GM20000 (cell line): ENCODE measurements at regions not wholly inside any gene's neighbourhood (a gene's known extent, or its start where the extent isn't known, plus 50 kb on each side); places are given as distances from the start of the nearest gene placed in this dataset.
"Not testable (repeated sequence)": the region's sequence is repeated elsewhere in the genome, so short reads cannot be mapped to it uniquely, and the experiment has no call there.

Experiments used
- DNase-seq: peaks from one replicate; pipeline ENCODE4 v3.0.0; 2012; ENCODE audit warnings: low spot score
- TF ChIP-seq, protein P1 (sequence below): IDR thresholded peaks from 2 replicates; pipeline ENCODE4 v1.5.1; 2012; ENCODE audit warnings: mild to moderate bottlenecking, control low read depth; ENCODE audit errors: extremely low read depth, missing control alignments

- TF ChIP-seq, protein P1, sequence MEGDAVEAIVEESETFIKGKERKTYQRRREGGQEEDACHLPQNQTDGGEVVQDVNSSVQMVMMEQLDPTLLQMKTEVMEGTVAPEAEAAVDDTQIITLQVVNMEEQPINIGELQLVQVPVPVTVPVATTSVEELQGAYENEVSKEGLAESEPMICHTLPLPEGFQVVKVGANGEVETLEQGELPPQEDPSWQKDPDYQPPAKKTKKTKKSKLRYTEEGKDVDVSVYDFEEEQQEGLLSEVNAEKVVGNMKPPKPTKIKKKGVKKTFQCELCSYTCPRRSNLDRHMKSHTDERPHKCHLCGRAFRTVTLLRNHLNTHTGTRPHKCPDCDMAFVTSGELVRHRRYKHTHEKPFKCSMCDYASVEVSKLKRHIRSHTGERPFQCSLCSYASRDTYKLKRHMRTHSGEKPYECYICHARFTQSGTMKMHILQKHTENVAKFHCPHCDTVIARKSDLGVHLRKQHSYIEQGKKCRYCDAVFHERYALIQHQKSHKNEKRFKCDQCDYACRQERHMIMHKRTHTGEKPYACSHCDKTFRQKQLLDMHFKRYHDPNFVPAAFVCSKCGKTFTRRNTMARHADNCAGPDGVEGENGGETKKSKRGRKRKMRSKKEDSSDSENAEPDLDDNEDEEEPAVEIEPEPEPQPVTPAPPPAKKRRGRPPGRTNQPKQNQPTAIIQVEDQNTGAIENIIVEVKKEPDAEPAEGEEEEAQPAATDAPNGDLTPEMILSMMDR: no peak
Observed at GRCh38 chr4:124445071-124445470, 267.5 kb downstream of the ANKRD50 start.

DNA sequence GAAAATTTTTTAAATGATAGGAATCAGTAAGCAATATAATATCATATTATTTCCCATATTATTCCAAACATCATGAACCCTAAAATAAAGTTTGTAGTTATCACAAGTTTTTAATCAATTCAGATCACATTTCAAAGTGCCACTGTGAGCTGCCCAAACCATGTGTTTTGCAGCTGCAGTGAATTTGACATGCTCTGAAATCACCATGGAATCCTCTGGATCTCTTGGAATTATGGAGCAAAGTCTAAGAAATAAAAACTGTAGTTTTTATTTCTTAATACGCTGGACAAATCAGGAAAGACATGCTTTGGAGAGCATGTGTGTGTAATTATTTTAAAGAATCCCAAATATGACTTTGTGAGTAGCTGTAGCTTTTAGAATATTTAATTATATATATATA is 262.7 kb downstream of the ANKRD50 start:
- DNase-seq: no peak
- TF ChIP-seq, protein P1: no peak

More at GRCh38 chr4:124445071-124445470, 267.5 kb downstream of the ANKRD50 start:
- DNase-seq: no peak

GRCh38 chr4:124450851-124451250 is 261.7 kb downstream of the ANKRD50 start:
- TF ChIP-seq, protein P1: no peak
- DNase-seq: no peak

- DNase-seq: no peak
- TF ChIP-seq, protein P1: no peak
Observed at GRCh38 chr4:124454772-124455270, 257.7 kb downstream of the ANKRD50 start.

GRCh38 chr4:124455671-124456070 is 256.9 kb downstream of the ANKRD50 start:
- TF ChIP-seq, protein P1: no peak

DNA sequence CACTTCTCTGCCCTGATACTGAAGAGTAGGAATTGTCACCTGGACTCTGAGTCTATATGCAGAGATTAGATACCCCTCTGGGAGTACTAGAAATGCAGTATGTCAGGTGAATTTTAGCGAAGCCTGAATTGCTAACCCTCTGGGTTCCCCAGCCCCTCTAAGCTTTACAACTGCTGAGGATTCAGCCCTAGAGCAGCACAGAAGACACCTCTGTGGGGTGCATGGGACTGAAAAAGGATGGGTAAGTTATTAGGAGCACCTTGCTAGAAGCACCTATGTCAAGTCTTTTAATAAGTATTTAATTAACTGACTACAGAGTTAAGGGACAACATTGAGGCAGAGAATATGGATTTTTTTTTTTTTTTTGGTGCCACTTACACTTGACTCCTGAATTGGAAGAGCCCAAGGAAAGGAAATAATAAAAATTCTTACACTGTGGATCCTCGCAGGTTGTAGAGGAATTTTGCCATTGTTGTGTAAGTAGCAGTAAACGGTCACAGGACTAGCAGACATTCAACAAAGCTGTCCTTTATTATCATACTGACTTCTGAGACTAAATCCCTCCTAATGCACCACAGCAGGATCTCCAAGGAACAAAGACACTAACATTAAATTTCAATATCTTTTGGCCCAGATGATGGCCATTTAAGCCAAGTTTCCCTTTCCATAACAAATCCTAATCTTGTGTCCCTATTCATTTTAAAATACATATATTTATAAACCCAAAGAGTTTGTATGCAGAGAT is 253.2 kb downstream of the ANKRD50 start:
- TF ChIP-seq, protein P1: no peak
- no peak for DNase-seq

More at GRCh38 chr4:124455671-124456070, 256.9 kb downstream of the ANKRD50 start:
- DNase-seq: no peak

GRCh38 chr4:124459941-124460310 is 252.6 kb downstream of the ANKRD50 start:
- TF ChIP-seq, protein P1: no peak
- DNase-seq: no peak

DNA sequence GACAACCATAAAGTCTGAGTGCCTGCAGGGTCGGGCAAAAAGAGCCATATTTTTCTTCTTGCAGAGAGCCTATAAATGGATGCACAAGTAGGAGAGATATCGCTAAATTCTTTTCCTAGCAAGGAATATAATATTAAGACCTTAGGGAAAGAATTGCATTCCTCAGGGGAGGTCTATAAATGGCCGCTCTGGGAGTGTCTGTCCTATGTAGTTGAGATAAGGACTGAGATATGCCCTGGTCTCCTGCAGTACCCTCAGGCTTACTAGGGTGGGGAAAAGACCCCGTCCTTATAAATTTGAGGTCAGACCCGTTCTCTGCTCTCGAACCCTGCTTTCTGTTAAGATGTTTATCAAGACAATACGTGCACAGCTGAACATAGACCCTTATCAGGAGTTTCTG is 250.9 kb downstream of the ANKRD50 start:
- DNase-seq: not testable (repeated sequence)
